Stimulated activated naive B cell treated with anti-CD40 and anti-IgM and Interleukin-4, amounts not matched to agents 10 μg/mL and 1 μg/mL and 100 μg/mL, for 72 hours (primary cell): ENCODE measurements at regions not wholly inside any gene's neighbourhood (a gene's known extent, or its start where the extent isn't known, plus 50 kb on each side); places are given as distances from the start of the nearest gene placed in this dataset.

Experiments
- ATAC-seq, 2 donors: fragments of 150-1000 bp; cut with Tn5 transposase; replicated peaks; 2 replicates each; pipeline ENCODE4 v1.10.0; 2021; ENCODE audit warnings: moderate library complexity in 1 of 2
- DNase-seq: peaks from one replicate; pipeline ENCODE4 v3.0.0; 2021
- H3K27ac Mint-ChIP-seq: one replicate; pipeline ENCODE4 v1.8.0; 2022; ENCODE audit warnings: mild to moderate bottlenecking, mixed read lengths
- H3K27me3 Mint-ChIP-seq, 2 donors: one replicate each; pipeline ENCODE4 v1.8.0; 2022; ENCODE audit warnings: mixed read lengths in 2 of 2
- H3K36me3 Mint-ChIP-seq, 2 donors: one replicate each; pipeline ENCODE4 v1.8.0; 2022; ENCODE audit warnings: mixed read lengths in 2 of 2, mild to moderate bottlenecking in 1 of 2
- H3K4me1 Mint-ChIP-seq, 2 donors: one replicate each; pipeline ENCODE4 v1.8.0; 2022; ENCODE audit warnings: mixed read lengths in 2 of 2, mild to moderate bottlenecking in 1 of 2
- H3K4me3 Mint-ChIP-seq, 2 donors: one replicate each; pipeline ENCODE4 v1.8.0; 2022; ENCODE audit warnings: mild to moderate bottlenecking in 2 of 2, mixed read lengths in 2 of 2, moderate library complexity in 1 of 2
- H3K9me3 Mint-ChIP-seq, 2 donors: one replicate each; pipeline ENCODE4 v1.8.0; 2022; ENCODE audit warnings: mixed read lengths in 2 of 2, mild to moderate bottlenecking in 1 of 2

- Mint-ChIP-seq H3K4me1 (no peaks in the 10 kb centered on the region), H3K36me3 (no peaks in the 10 kb centered on the region), H3K27me3 (no peaks in the 10 kb centered on the region), H3K27ac (no peak overlapping the region), H3K4me3 (no peak overlapping the region), H3K9me3 (no peaks in the 10 kb centered on the region)
- DNase-seq (no peak), ATAC-seq (no peak)
Observed at GRCh38 chr2:240213476-240214421, 73.3 kb upstream of the OTOS start.

- H3K36me3 Mint-ChIP-seq: no peaks in the 10 kb centered on the region
- peaks cover 0 to 4% of the 10 kb centered on the region in 2 donors for H3K27me3 Mint-ChIP-seq
- H3K4me1 Mint-ChIP-seq: no peaks in the 10 kb centered on the region
- ATAC-seq (no peak), DNase-seq (no peak)
- H3K27ac Mint-ChIP-seq: no peak overlapping the region
- H3K9me3 Mint-ChIP-seq: no peaks in the 10 kb centered on the region
- no peak overlapping the region for H3K4me3 Mint-ChIP-seq
Observed at GRCh38 chr2:240214790-240215675, 74.6 kb upstream of the OTOS start.

GRCh38 chr2:240215676-240216051, 75.2 kb upstream of the OTOS start:
- H3K36me3 Mint-ChIP-seq: no peaks in the 10 kb centered on the region
- DNase-seq (no peak), ATAC-seq (no peak)
- no peak overlapping the region for H3K4me3 Mint-ChIP-seq
- no peaks in the 10 kb centered on the region for H3K4me1 Mint-ChIP-seq
- H3K27ac Mint-ChIP-seq: no peak overlapping the region
- peaks cover 0 to 4% of the 10 kb centered on the region in 2 donors for H3K27me3 Mint-ChIP-seq
- H3K9me3 Mint-ChIP-seq: no peaks in the 10 kb centered on the region

GRCh38 chr2:240216167-240216566, 75.7 kb upstream of the OTOS start:
- Mint-ChIP-seq H3K4me1 (no peaks in the 10 kb centered on the region), H3K9me3 (no peaks in the 10 kb centered on the region), H3K36me3 (no peaks in the 10 kb centered on the region), H3K27ac (no peak overlapping the region), H3K27me3 (peaks cover 0 to 4% of the 10 kb centered on the region in 2 donors), H3K4me3 (no peak overlapping the region)
- ATAC-seq: no peak
- no peak for DNase-seq

- DNase-seq: no peak
- H3K4me3 Mint-ChIP-seq: no peak overlapping the region
- ATAC-seq: no peak
- no peaks in the 10 kb centered on the region for H3K36me3 Mint-ChIP-seq
- H3K9me3 Mint-ChIP-seq: peaks cover 0 to 2% of the 10 kb centered on the region in 2 donors
- no peaks in the 10 kb centered on the region for H3K4me1 Mint-ChIP-seq
- peaks cover 0 to 4% of the 10 kb centered on the region in 2 donors for H3K27me3 Mint-ChIP-seq
- H3K27ac Mint-ChIP-seq: no peak overlapping the region
Observed at GRCh38 chr2:240217431-240218301, 77.2 kb upstream of the OTOS start.

GRCh38 chr2:240219208-240219890, 78.9 kb upstream of the OTOS start:
- Mint-ChIP-seq H3K27ac (no peak overlapping the region), H3K36me3 (no peaks in the 10 kb centered on the region), H3K27me3 (peaks cover 10 to 15% of the 10 kb centered on the region in 2 donors), H3K9me3 (peaks cover 0 to 2% of the 10 kb centered on the region in 2 donors), H3K4me3 (no peak overlapping the region), H3K4me1 (no peaks in the 10 kb centered on the region)
- ATAC-seq (no peak), DNase-seq (no peak)

GRCh38 chr2:240220371-240220770, 79.9 kb upstream of the OTOS start:
- Mint-ChIP-seq H3K27me3 (peaks cover 10 to 22% of the 10 kb centered on the region in 2 donors), H3K4me1 (no peaks in the 10 kb centered on the region), H3K4me3 (no peak overlapping the region), H3K36me3 (no peaks in the 10 kb centered on the region), H3K9me3 (peaks cover 0 to 2% of the 10 kb centered on the region in 2 donors), H3K27ac (no peak overlapping the region)
- no peak for ATAC-seq
- no peak for DNase-seq

GRCh38 chr2:240223631-240224030, 83.2 kb upstream of the OTOS start:
- no peak overlapping the region for H3K4me3 Mint-ChIP-seq
- H3K4me1 Mint-ChIP-seq: no peaks in the 10 kb centered on the region
- H3K27ac Mint-ChIP-seq: no peak overlapping the region
- no peak for ATAC-seq
- H3K36me3 Mint-ChIP-seq: peaks cover 3% of the 10 kb centered on the region in 2 donors
- H3K27me3 Mint-ChIP-seq: peaks cover 22 to 31% of the 10 kb centered on the region in 2 donors
- DNase-seq: no peak
- H3K9me3 Mint-ChIP-seq: peaks cover 6 to 7% of the 10 kb centered on the region in 2 donors

GRCh38 chr2:240224676-240225075, 84.2 kb upstream of the OTOS start:
- peaks cover 3% of the 10 kb centered on the region in 2 donors for H3K36me3 Mint-ChIP-seq
- DNase-seq (no peak), ATAC-seq (no peak)
- H3K4me1 Mint-ChIP-seq: peaks cover 0 to 3% of the 10 kb centered on the region in 2 donors
- H3K4me3 Mint-ChIP-seq: no peak overlapping the region
- peaks cover 12 to 14% of the 10 kb centered on the region in 2 donors for H3K9me3 Mint-ChIP-seq
- no peak overlapping the region for H3K27ac Mint-ChIP-seq
- peaks cover 22 to 36% of the 10 kb centered on the region in 2 donors for H3K27me3 Mint-ChIP-seq

GRCh38 chr2:240225131-240225530, 84.7 kb upstream of the OTOS start:
- peaks cover 25 to 40% of the 10 kb centered on the region in 2 donors for H3K27me3 Mint-ChIP-seq
- no peak overlapping the region for H3K4me3 Mint-ChIP-seq
- no peak for DNase-seq

GRCh38 chr2:240225660-240226475, 85.4 kb upstream of the OTOS start:
- H3K27me3 Mint-ChIP-seq: peaks cover 28 to 43% of the 10 kb centered on the region in 2 donors
- H3K9me3 Mint-ChIP-seq: peaks cover 19 to 20% of the 10 kb centered on the region in 2 donors
- no peak for ATAC-seq

More at GRCh38 chr2:240225131-240225530, 84.7 kb upstream of the OTOS start:
- no peak for ATAC-seq
- Mint-ChIP-seq H3K27ac (no peak overlapping the region), H3K4me1 (peaks cover 3 to 8% of the 10 kb centered on the region in 2 donors), H3K36me3 (peaks cover 6 to 7% of the 10 kb centered on the region in 2 donors), H3K9me3 (peaks cover 16 to 18% of the 10 kb centered on the region in 2 donors)

GRCh38 chr2:240226672-240227537, 86.4 kb upstream of the OTOS start:
- no peak overlapping the region for H3K4me3 Mint-ChIP-seq
- peaks cover 6 to 7% of the 10 kb centered on the region in 2 donors for H3K36me3 Mint-ChIP-seq
- peaks cover 6 to 12% of the 10 kb centered on the region in 2 donors for H3K4me1 Mint-ChIP-seq
- DNase-seq (no peak), ATAC-seq (no peak)
- H3K27ac Mint-ChIP-seq: no peak overlapping the region
- H3K27me3 Mint-ChIP-seq: peaks cover 36 to 53% of the 10 kb centered on the region in 2 donors
- H3K9me3 Mint-ChIP-seq: peaks cover 19 to 20% of the 10 kb centered on the region in 2 donors

More at GRCh38 chr2:240225660-240226475, 85.4 kb upstream of the OTOS start:
- no peak for DNase-seq
- Mint-ChIP-seq H3K4me1 (peaks cover 6 to 12% of the 10 kb centered on the region in 2 donors), H3K27ac (no peak overlapping the region), H3K36me3 (peaks cover 6 to 7% of the 10 kb centered on the region in 2 donors), H3K4me3 (no peak overlapping the region)
